Endothelial cell of umbilical vein (primary cell): ENCODE measurements at regions not wholly inside any gene's neighbourhood (a gene's known extent, or its start where the extent isn't known, plus 50 kb on each side); places are given as distances from the start of the nearest gene placed in this dataset.
A peak's percentile ranks its signal among the peaks of the same experiment; 100 is the strongest.

Experiments
- BruUV-seq: library from RNA; stranded (reverse); fragments of 400-500 nt; replicated peaks from 2 replicates; lab custom pipeline; 2021; lab: Mats Ljungman, UMichigan
- CTCF ChIA-PET: fragments of 300-600, 350-600 bp; sonication (Branson Sonifier 250); formaldehyde crosslinking; loops from one replicate; lab custom pipeline; 2021; ENCODE audit warnings: antibody characterized with exemption, inconsistent platforms; lab: Charles Lee
- POLR2A ChIA-PET: fragments of 300-600, 350-600 bp; sonication (Branson Sonifier 250); formaldehyde crosslinking; loops from one replicate; lab custom pipeline; 2021; ENCODE audit warnings: antibody characterized with exemption, inconsistent platforms; lab: Charles Lee
- DNase-seq: peaks from one replicate; pipeline ENCODE4 v3.0.0-alpha.2; 2011; ENCODE audit warnings: low read depth, low spot score
- FAIRE-seq: peaks from 2 replicates; lab custom pipeline; 2011; peaks lifted over from hg19 to GRCh38; lab: Jason Lieb, UNC
- H2AFZ ChIP-seq: 2 replicates; pipeline ENCODE4 v1.6.0; 2012; ENCODE audit warnings: low read depth, low read length, control low read depth, inconsistent platforms
- H3K27ac ChIP-seq: 2 replicates; pipeline ENCODE4 v1.5.1; 2011; ENCODE audit warnings: low read depth, mild to moderate bottlenecking, control low read depth, low read length, moderate library complexity; ENCODE audit not compliant: insufficient read depth
- H3K27me3 ChIP-seq, 2 experiments: 2 replicates each; pipeline versions ENCODE4 v1.6.0 to v1.6.1; 2011; ENCODE audit warnings: low read length in 2 of 2, mixed read lengths in 1 of 2; ENCODE audit not compliant: control insufficient read depth in 2 of 2, insufficient read depth in 2 of 2
- H3K36me3 ChIP-seq, 2 experiments: 2 replicates in 1 of 2; 3 replicates in 1 of 2; pipeline ENCODE4 v1.5.1; 2011; ENCODE audit warnings: low read length in 2 of 2, mild to moderate bottlenecking in 1 of 2, moderate library complexity in 1 of 2; ENCODE audit not compliant: control insufficient read depth in 2 of 2, insufficient read depth in 2 of 2; ENCODE audit errors: extremely low read depth in 1 of 2
- H3K4me1 ChIP-seq: 3 replicates; pipeline ENCODE4 v1.5.1; 2011; ENCODE audit warnings: mild to moderate bottlenecking, low read length; ENCODE audit not compliant: control insufficient read depth, insufficient read depth; ENCODE audit errors: extremely low read depth
- H3K4me2 ChIP-seq: 2 replicates; pipeline ENCODE4 v1.6.1; 2011; ENCODE audit warnings: low read length, control low read depth, mixed read lengths; ENCODE audit not compliant: insufficient read depth
- H3K4me3 ChIP-seq, 3 experiments: fragments of 200-600 bp in 1 of 3; sonication (generic), shearing (Covaris generic) in 1 of 3; replicated peaks in 1 of 3; 2 replicates each; pipeline ENCODE4 v1.5.1; 2011 to 2016; ENCODE audit warnings: control low read depth in 3 of 3, low read length in 3 of 3, mild to moderate bottlenecking in 2 of 3, inconsistent platforms in 1 of 3, low read depth in 1 of 3, moderate library complexity in 1 of 3; ENCODE audit not compliant: insufficient read depth in 1 of 3
- H3K79me2 ChIP-seq: 2 replicates; pipeline ENCODE4 v1.6.0; 2012; ENCODE audit warnings: low read length, inconsistent platforms; ENCODE audit not compliant: control insufficient read depth, insufficient read depth
- H3K9ac ChIP-seq: replicated peaks from 2 replicates; pipeline ENCODE3; 2011; ENCODE audit warnings: low read length, control low read depth; ENCODE audit not compliant: insufficient read depth; ENCODE audit errors: extremely low read depth
- H3K9me1 ChIP-seq: replicated peaks from 3 replicates; pipeline ENCODE4 v1.6.0; 2011; ENCODE audit warnings: mild to moderate bottlenecking, low read length; ENCODE audit not compliant: control insufficient read depth, insufficient read depth; ENCODE audit errors: extremely low read depth
- H3K9me3 ChIP-seq: replicated peaks from 2 replicates; pipeline ENCODE4 v1.5.1; 2012; ENCODE audit warnings: low read length, inconsistent platforms; ENCODE audit not compliant: control insufficient read depth, insufficient read depth
- H4K20me1 ChIP-seq: replicated peaks from 2 replicates; pipeline ENCODE3; 2011; ENCODE audit warnings: mild to moderate bottlenecking, low read length; ENCODE audit not compliant: control insufficient read depth, insufficient read depth; ENCODE audit errors: extremely low read depth
- CTCF ChIP-seq, 2 donors: IDR thresholded peaks; 1 replicate in 1 of 2; 2 replicates in 1 of 2; pipeline ENCODE4 v1.5.1; 2011; ENCODE audit warnings: low read length in 2 of 2, mild to moderate bottlenecking in 2 of 2, moderate library complexity in 2 of 2, control low read depth in 1 of 2, inconsistent platforms in 1 of 2, low read depth in 1 of 2; ENCODE audit not compliant: insufficient read depth in 1 of 2; ENCODE audit errors: extremely low read depth in 1 of 2
- EZH2 ChIP-seq: IDR thresholded peaks from 2 replicates; pipeline ENCODE4 v1.6.1; 2012; ENCODE audit warnings: borderline replicate concordance, low read depth, mild to moderate bottlenecking, moderate library complexity, low read length, inconsistent platforms; ENCODE audit not compliant: severe bottlenecking
- FOS ChIP-seq: IDR thresholded peaks from 2 replicates; pipeline ENCODE4 v1.6.1; 2011; ENCODE audit warnings: mild to moderate bottlenecking, low read length, moderate library complexity, borderline replicate concordance; ENCODE audit not compliant: insufficient read depth
- GATA2 ChIP-seq: IDR thresholded peaks from 2 replicates; pipeline ENCODE4 v1.7.0; 2011; ENCODE audit warnings: low read depth, mild to moderate bottlenecking, moderate library complexity, mixed read lengths, low read length; ENCODE audit not compliant: insufficient read length, insufficient read depth
- MAX ChIP-seq: IDR thresholded peaks from 2 replicates; pipeline ENCODE4 v1.6.1; 2011; ENCODE audit not compliant: insufficient read depth, insufficient read length
- MYC ChIP-seq: IDR thresholded peaks from one replicate; pipeline ENCODE4 v1.6.1; 2011; ENCODE audit warnings: mild to moderate bottlenecking, low read depth, low read length
- POLR2A ChIP-seq: IDR thresholded peaks from 2 replicates; pipeline ENCODE4 v1.6.1; 2012; ENCODE audit warnings: low read depth, mild to moderate bottlenecking, control low read depth, low read length
- POLR2AphosphoS5 ChIP-seq: IDR thresholded peaks from 2 replicates; pipeline ENCODE4 v1.6.1; 2012; ENCODE audit warnings: low read depth, mild to moderate bottlenecking, control low read depth, low read length, moderate library complexity; ENCODE audit not compliant: insufficient read depth
- dilution Hi-C: fragments of 300-500 bp; cut with MboI; formaldehyde crosslinking; loops from one replicate; pipeline ENCODE4 v1.15.0; 2019; ENCODE audit warnings: low sequenced_read_pairs; ENCODE audit not compliant: extremely low pct_ligation_motif_present
- intact Hi-C: fragments of 100-400 bp; cut with micrococcal nuclease; formaldehyde crosslinking; loops from one replicate; pipeline ENCODE4 v1.10.0; 2022

DNA sequence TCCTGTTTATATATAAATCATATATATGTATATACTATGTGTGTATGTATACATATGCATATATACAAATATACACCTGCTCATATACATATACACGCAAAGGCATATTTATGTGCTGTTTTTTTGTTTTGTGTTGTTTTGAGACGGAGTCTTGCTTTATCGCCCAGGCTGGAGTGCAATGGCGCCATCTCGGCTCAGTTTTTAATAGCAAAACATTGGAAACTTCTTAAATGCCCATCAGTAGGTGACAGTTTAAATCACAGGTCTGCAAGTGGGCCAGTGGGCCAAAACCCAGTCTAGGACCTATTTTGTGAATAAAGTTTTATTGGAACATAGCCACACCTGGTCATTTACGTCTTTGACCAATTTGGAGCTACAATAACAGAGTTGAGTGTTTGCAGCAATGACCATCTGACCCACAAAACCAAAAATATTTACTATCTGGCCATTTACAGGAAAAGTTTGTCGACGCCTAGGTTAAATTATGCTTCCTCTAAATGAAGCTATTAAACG lies 132.3 kb downstream of the TOMM20 start:
- Histone ChIP-seq H4K20me1 (no peaks in the 10 kb centered on the region), H3K4me2 (peak overlapping the region; percentile 19), H2AFZ (no peak overlapping the region), H3K9ac (peak overlapping the region; percentile 68), H3K36me3 (no peaks in the 10 kb centered on the region), H3K27ac (peak overlapping the region; percentile 95), H3K4me3 (no peak overlapping the region), H3K9me3 (no peaks in the 10 kb centered on the region), H3K79me2 (no peaks in the 10 kb centered on the region), H3K27me3 (no peaks in the 10 kb centered on the region), H3K4me1 (peaks cover 28% of the 10 kb centered on the region), H3K9me1 (no peaks in the 10 kb centered on the region)
- BruUV-seq: no TSS peak
- intact Hi-C loops (loop anchor here (2.0 kb wide), 1 partner anchor 16 kb away; no protein-coding TSS in a partner anchor), dilution Hi-C loops (loop anchor here (25.0 kb wide), 1 partner anchor 384 kb away; the partner anchor contains the start of gene IRF2BP2)
- DNase-seq: peak; percentile 34
- ChIA-PET POLR2A (no interaction called here), CTCF (interaction anchor here (0.7 to 2.3 kb wide), 10 partner anchors 9 to 399 kb away, joined by 3 to 11 read pairs (median 4); no protein-coding TSS in a partner anchor)
- FAIRE-seq: peak; percentile 47
- TF ChIP-seq EZH2 (no peak), MAX (no peak), POLR2AphosphoS5 (no peak), POLR2A (no peak), FOS (no peak), GATA2 (no peak), MYC (no peak), CTCF (IDR thresholded peaks at IDR 0.05; ENCODE audit: extremely low read depth in 1 of 2, insufficient read depth in 1 of 2, low read depth in 1 of 2, low read length in 2 of 2) (no peak)
